ENCODE measurements at regions not wholly inside any gene's neighbourhood (a gene's known extent, or its start where the extent isn't known, plus 50 kb on each side); places are given as distances from the start of the nearest gene placed in this dataset.

DNA sequence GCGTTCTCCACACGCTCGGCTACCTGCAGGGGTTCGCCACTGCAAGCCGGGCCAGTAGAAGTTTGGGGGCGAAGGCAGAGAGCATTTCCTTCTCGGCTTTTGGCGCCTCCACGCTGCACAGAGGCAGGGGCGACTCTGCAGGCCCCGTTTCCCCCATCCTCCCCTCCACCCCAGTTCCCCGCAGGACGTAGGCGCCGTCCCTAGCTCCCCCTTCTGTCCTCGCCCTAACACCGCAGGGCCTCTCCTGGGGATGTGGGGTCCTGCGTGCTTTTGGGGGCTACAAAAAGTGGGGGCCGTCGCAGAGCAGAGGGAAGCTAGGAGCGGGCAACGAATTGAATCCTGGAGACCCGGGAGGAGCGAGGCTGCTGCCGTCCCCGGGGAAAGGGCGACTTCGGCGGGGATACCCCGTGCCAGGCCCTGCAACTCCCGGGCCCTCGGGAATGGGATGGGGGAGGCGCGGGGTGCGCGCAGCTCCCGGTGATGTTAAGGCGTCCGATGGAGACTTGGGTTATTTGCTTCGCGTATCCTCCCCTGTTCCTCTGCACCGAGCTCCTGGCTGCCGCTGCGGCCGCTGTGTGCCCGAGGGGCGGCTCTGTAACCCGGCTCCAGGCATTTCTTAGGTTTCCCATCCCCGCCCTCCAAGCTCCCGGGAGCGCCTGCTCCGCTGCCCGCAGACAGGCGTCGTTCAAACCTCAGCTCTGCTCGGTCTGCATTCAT lies 255.9 kb upstream of the SOX21 start (continued):
- no peak for TF ChIP-seq ZNF140 (tag by site-specific recombination; IDR thresholded peaks at IDR 0.05)
- TF ChIP-seq ZNF837 (tag by site-specific recombination; IDR thresholded peaks at IDR 0.05): no peak
- TF ChIP-seq, protein P1, sequence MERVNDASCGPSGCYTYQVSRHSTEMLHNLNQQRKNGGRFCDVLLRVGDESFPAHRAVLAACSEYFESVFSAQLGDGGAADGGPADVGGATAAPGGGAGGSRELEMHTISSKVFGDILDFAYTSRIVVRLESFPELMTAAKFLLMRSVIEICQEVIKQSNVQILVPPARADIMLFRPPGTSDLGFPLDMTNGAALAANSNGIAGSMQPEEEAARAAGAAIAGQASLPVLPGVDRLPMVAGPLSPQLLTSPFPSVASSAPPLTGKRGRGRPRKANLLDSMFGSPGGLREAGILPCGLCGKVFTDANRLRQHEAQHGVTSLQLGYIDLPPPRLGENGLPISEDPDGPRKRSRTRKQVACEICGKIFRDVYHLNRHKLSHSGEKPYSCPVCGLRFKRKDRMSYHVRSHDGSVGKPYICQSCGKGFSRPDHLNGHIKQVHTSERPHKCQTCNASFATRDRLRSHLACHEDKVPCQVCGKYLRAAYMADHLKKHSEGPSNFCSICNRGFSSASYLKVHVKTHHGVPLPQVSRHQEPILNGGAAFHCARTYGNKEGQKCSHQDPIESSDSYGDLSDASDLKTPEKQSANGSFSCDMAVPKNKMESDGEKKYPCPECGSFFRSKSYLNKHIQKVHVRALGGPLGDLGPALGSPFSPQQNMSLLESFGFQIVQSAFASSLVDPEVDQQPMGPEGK (tag by site-specific recombination; IDR thresholded peaks at IDR 0.05): peak; percentile 78
- TF ChIP-seq, protein P2, sequence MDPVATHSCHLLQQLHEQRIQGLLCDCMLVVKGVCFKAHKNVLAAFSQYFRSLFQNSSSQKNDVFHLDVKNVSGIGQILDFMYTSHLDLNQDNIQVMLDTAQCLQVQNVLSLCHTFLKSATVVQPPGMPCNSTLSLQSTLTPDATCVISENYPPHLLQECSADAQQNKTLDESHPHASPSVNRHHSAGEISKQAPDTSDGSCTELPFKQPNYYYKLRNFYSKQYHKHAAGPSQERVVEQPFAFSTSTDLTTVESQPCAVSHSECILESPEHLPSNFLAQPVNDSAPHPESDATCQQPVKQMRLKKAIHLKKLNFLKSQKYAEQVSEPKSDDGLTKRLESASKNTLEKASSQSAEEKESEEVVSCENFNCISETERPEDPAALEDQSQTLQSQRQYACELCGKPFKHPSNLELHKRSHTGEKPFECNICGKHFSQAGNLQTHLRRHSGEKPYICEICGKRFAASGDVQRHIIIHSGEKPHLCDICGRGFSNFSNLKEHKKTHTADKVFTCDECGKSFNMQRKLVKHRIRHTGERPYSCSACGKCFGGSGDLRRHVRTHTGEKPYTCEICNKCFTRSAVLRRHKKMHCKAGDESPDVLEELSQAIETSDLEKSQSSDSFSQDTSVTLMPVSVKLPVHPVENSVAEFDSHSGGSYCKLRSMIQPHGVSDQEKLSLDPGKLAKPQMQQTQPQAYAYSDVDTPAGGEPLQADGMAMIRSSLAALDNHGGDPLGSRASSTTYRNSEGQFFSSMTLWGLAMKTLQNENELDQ (tag by site-specific recombination; IDR thresholded peaks at IDR 0.05; ENCODE audit: low read depth): no peak
- TF ChIP-seq, protein P3, sequence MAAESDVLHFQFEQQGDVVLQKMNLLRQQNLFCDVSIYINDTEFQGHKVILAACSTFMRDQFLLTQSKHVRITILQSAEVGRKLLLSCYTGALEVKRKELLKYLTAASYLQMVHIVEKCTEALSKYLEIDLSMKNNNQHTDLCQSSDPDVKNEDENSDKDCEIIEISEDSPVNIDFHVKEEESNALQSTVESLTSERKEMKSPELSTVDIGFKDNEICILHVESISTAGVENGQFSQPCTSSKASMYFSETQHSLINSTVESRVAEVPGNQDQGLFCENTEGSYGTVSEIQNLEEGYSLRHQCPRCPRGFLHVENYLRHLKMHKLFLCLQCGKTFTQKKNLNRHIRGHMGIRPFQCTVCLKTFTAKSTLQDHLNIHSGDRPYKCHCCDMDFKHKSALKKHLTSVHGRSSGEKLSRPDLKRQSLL (tag by site-specific recombination; IDR thresholded peaks at IDR 0.05): peak; percentile 97
- TF ChIP-seq, protein P4, sequence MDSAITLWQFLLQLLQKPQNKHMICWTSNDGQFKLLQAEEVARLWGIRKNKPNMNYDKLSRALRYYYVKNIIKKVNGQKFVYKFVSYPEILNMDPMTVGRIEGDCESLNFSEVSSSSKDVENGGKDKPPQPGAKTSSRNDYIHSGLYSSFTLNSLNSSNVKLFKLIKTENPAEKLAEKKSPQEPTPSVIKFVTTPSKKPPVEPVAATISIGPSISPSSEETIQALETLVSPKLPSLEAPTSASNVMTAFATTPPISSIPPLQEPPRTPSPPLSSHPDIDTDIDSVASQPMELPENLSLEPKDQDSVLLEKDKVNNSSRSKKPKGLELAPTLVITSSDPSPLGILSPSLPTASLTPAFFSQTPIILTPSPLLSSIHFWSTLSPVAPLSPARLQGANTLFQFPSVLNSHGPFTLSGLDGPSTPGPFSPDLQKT (IDR thresholded peaks at IDR 0.05; ENCODE audit: borderline replicate concordance, low read depth, low read length): no peak
- TF ChIP-seq, protein P5, sequence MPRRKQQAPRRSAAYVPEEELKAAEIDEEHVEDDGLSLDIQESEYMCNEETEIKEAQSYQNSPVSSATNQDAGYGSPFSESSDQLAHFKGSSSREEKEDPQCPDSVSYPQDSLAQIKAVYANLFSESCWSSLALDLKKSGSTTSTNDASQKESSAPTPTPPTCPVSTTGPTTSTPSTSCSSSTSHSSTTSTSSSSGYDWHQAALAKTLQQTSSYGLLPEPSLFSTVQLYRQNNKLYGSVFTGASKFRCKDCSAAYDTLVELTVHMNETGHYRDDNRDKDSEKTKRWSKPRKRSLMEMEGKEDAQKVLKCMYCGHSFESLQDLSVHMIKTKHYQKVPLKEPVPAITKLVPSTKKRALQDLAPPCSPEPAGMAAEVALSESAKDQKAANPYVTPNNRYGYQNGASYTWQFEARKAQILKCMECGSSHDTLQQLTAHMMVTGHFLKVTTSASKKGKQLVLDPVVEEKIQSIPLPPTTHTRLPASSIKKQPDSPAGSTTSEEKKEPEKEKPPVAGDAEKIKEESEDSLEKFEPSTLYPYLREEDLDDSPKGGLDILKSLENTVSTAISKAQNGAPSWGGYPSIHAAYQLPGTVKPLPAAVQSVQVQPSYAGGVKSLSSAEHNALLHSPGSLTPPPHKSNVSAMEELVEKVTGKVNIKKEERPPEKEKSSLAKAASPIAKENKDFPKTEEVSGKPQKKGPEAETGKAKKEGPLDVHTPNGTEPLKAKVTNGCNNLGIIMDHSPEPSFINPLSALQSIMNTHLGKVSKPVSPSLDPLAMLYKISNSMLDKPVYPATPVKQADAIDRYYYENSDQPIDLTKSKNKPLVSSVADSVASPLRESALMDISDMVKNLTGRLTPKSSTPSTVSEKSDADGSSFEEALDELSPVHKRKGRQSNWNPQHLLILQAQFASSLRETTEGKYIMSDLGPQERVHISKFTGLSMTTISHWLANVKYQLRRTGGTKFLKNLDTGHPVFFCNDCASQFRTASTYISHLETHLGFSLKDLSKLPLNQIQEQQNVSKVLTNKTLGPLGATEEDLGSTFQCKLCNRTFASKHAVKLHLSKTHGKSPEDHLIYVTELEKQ (tag by site-specific recombination; IDR thresholded peaks at IDR 0.05; ENCODE audit: borderline replicate concordance): no peak
- no peak for TF ChIP-seq ZNF521 (tag by site-specific recombination; IDR thresholded peaks at IDR 0.05)
- no peak for TF ChIP-seq ZNF747 (tag by site-specific recombination; IDR thresholded peaks at IDR 0.05)
- no peak for TF ChIP-seq ZNF785 (tag by site-specific recombination; IDR thresholded peaks at IDR 0.05)
- no peak for TF ChIP-seq ZFP41 (tag by site-specific recombination; IDR thresholded peaks at IDR 0.05; ENCODE audit: borderline replicate concordance)
- peak; percentile 83 for TF ChIP-seq IKZF3 (tag by site-specific recombination; IDR thresholded peaks at IDR 0.05)
- no peak for TF ChIP-seq ZNF114 (tag by site-specific recombination; IDR thresholded peaks at IDR 0.05)
- TF ChIP-seq RBAK (tag by site-specific recombination; IDR thresholded peaks at IDR 0.05): no peak
- TF ChIP-seq KLF16 (tag by site-specific recombination; IDR thresholded peaks at IDR 0.05): no peak
- no peak for TF ChIP-seq SP2 (tag by site-specific recombination; IDR thresholded peaks at IDR 0.05)
- TF ChIP-seq, protein P6, sequence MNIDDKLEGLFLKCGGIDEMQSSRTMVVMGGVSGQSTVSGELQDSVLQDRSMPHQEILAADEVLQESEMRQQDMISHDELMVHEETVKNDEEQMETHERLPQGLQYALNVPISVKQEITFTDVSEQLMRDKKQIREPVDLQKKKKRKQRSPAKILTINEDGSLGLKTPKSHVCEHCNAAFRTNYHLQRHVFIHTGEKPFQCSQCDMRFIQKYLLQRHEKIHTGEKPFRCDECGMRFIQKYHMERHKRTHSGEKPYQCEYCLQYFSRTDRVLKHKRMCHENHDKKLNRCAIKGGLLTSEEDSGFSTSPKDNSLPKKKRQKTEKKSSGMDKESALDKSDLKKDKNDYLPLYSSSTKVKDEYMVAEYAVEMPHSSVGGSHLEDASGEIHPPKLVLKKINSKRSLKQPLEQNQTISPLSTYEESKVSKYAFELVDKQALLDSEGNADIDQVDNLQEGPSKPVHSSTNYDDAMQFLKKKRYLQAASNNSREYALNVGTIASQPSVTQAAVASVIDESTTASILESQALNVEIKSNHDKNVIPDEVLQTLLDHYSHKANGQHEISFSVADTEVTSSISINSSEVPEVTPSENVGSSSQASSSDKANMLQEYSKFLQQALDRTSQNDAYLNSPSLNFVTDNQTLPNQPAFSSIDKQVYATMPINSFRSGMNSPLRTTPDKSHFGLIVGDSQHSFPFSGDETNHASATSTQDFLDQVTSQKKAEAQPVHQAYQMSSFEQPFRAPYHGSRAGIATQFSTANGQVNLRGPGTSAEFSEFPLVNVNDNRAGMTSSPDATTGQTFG (tag by site-specific recombination; IDR thresholded peaks at IDR 0.05; ENCODE audit: borderline replicate concordance): no peak
- TF ChIP-seq, protein P7, sequence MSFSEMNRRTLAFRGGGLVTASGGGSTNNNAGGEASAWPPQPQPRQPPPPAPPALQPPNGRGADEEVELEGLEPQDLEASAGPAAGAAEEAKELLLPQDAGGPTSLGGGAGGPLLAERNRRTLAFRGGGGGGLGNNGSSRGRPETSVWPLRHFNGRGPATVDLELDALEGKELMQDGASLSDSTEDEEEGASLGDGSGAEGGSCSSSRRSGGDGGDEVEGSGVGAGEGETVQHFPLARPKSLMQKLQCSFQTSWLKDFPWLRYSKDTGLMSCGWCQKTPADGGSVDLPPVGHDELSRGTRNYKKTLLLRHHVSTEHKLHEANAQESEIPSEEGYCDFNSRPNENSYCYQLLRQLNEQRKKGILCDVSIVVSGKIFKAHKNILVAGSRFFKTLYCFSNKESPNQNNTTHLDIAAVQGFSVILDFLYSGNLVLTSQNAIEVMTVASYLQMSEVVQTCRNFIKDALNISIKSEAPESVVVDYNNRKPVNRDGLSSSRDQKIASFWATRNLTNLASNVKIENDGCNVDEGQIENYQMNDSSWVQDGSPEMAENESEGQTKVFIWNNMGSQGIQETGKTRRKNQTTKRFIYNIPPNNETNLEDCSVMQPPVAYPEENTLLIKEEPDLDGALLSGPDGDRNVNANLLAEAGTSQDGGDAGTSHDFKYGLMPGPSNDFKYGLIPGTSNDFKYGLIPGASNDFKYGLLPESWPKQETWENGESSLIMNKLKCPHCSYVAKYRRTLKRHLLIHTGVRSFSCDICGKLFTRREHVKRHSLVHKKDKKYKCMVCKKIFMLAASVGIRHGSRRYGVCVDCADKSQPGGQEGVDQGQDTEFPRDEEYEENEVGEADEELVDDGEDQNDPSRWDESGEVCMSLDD (tag by site-specific recombination; IDR thresholded peaks at IDR 0.05): peak; percentile 63; the same call in 1 of the 2 replicates
- TF ChIP-seq KLF1 (tag by site-specific recombination; IDR thresholded peaks at IDR 0.05): no peak
- peak; percentile 61; the same call in 1 of the 2 replicates for TF ChIP-seq GLIS2 (tag by site-specific recombination; IDR thresholded peaks at IDR 0.05)
- TF ChIP-seq ZNF404 (tag by site-specific recombination; IDR thresholded peaks at IDR 0.05): no peak

All from HEK293 (cell line).